GM18520 (cell line): ENCODE measurements at regions not wholly inside any gene's neighbourhood (a gene's known extent, or its start where the extent isn't known, plus 50 kb on each side); places are given as distances from the start of the nearest gene placed in this dataset.

Experiments
- ATAC-seq: cut with Tn5 transposase; IDR thresholded peaks from one replicate; pipeline ENCODE4 v1.9.1; 2021; ENCODE audit not compliant: unreplicated experiment

GRCh38 chr13:59501004-59501403 is 662.7 kb downstream of the DIAPH3 start:
- ATAC-seq: no peak

GRCh38 chr13:59504407-59504806 is 659.3 kb downstream of the DIAPH3 start:
- ATAC-seq: no peak

- ATAC-seq: no peak
These were observed 653.3 kb downstream of the DIAPH3 start for GRCh38 chr13:59510386-59510785.

- ATAC-seq: no peak
These were observed 650.0 kb downstream of the DIAPH3 start for GRCh38 chr13:59513686-59514085.

- no peak for ATAC-seq
These were observed 649.4 kb downstream of the DIAPH3 start for GRCh38 chr13:59514316-59514715.

- no peak for ATAC-seq
These were observed 643.9 kb downstream of the DIAPH3 start for GRCh38 chr13:59519819-59520218.

- no peak for ATAC-seq
These were observed 642.2 kb downstream of the DIAPH3 start for GRCh38 chr13:59521549-59521948.

- ATAC-seq: no peak
These were observed 641.1 kb downstream of the DIAPH3 start for GRCh38 chr13:59522652-59523051.

GRCh38 chr13:59527500-59527899 is 636.2 kb downstream of the DIAPH3 start:
- ATAC-seq: no peak

GRCh38 chr13:59531571-59532091 is 632.1 kb downstream of the DIAPH3 start:
- ATAC-seq: no peak

- ATAC-seq: no peak
These were observed 631.3 kb downstream of the DIAPH3 start for GRCh38 chr13:59532405-59532804.

- ATAC-seq: no peak
These were observed 629.9 kb downstream of the DIAPH3 start for GRCh38 chr13:59533561-59534555.

GRCh38 chr13:59534806-59535205 is 628.9 kb downstream of the DIAPH3 start:
- no peak for ATAC-seq

- ATAC-seq: no peak
These were observed 626.2 kb downstream of the DIAPH3 start for GRCh38 chr13:59537500-59537899.

GRCh38 chr13:59538512-59538911 is 625.2 kb downstream of the DIAPH3 start:
- ATAC-seq: no peak

GRCh38 chr13:59542303-59542702 is 621.4 kb downstream of the DIAPH3 start:
- no peak for ATAC-seq

- no peak for ATAC-seq
These were observed 620.3 kb downstream of the DIAPH3 start for GRCh38 chr13:59543418-59543817.

GRCh38 chr13:59545007-59545406 is 618.7 kb downstream of the DIAPH3 start:
- no peak for ATAC-seq

GRCh38 chr13:59546178-59546577 is 617.5 kb downstream of the DIAPH3 start:
- no peak for ATAC-seq

- no peak for ATAC-seq
These were observed 615.8 kb downstream of the DIAPH3 start for GRCh38 chr13:59547950-59548349.

- no peak for ATAC-seq
These were observed 600.8 kb downstream of the DIAPH3 start for GRCh38 chr13:59562924-59563323.

- no peak for ATAC-seq
These were observed 597.2 kb downstream of the DIAPH3 start for GRCh38 chr13:59566561-59566960.
